HL-60 (cell line): ENCODE measurements at regions not wholly inside any gene's neighbourhood (a gene's known extent, or its start where the extent isn't known, plus 50 kb on each side); places are given as distances from the start of the nearest gene placed in this dataset.

ENCODE experiments used
- DNase-seq, 2 experiments: peaks; one replicate each; pipeline ENCODE4 v3.0.0-alpha.2; 2010 to 2020; ENCODE audit warnings: low read depth in 1 of 2, low spot score in 1 of 2
- H3K27ac ChIP-seq: fragments of 250-450 bp; sonication (Bioruptor Pico); replicated peaks from 2 replicates; pipeline ENCODE4 v1.5.1; 2020; ENCODE audit warnings: mild to moderate bottlenecking, moderate library complexity
- H3K27me3 ChIP-seq: fragments of 250-450 bp; sonication (Bioruptor Pico); 2 replicates; pipeline ENCODE4 v1.5.1; 2021; ENCODE audit warnings: mild to moderate bottlenecking, moderate library complexity; ENCODE audit not compliant: insufficient read depth, poor library complexity, severe bottlenecking
- H3K4me3 ChIP-seq: replicated peaks from 2 replicates; pipeline ENCODE4 v1.5.1; 2011; ENCODE audit warnings: mild to moderate bottlenecking, control low read depth, low read length; ENCODE audit not compliant: insufficient read depth
- CTCF ChIP-seq: IDR thresholded peaks from one replicate; pipeline ENCODE4 v1.5.1; 2011; ENCODE audit warnings: low read length, control low read depth, inconsistent platforms; ENCODE audit not compliant: insufficient read depth
- GABPA ChIP-seq: IDR thresholded peaks from 2 replicates; pipeline ENCODE4 v1.6.1; 2012; ENCODE audit warnings: low read depth
- POLR2AphosphoS5 ChIP-seq: IDR thresholded peaks from 2 replicates; pipeline ENCODE4 v1.6.1; 2012; ENCODE audit warnings: low read depth
- REST ChIP-seq: IDR thresholded peaks from 2 replicates; pipeline ENCODE4 v1.6.1; 2012; ENCODE audit warnings: low read depth; ENCODE audit not compliant: insufficient replicate concordance
- SPI1 ChIP-seq: IDR thresholded peaks from 2 replicates; pipeline ENCODE4 v1.6.1; 2012; ENCODE audit warnings: low read depth, mild to moderate bottlenecking, borderline replicate concordance

GRCh38 chr7:67478066-67478465, 481.4 kb downstream of the TYW1 start:
- no peak for DNase-seq
- Histone ChIP-seq H3K27ac (no peak overlapping the region), H3K27me3 (no peaks in the 10 kb centered on the region), H3K4me3 (no peak overlapping the region)
- TF ChIP-seq CTCF, result no peak
- TF ChIP-seq SPI1, result no peak
- no peak for TF ChIP-seq POLR2AphosphoS5
- no peak for TF ChIP-seq GABPA
- TF ChIP-seq REST, result no peak

- Histone ChIP-seq H3K4me3 (no peak overlapping the region), H3K27ac (no peak overlapping the region), H3K27me3 (no peaks in the 10 kb centered on the region)
- DNase-seq, result peak; percentile 23 to 52
- TF ChIP-seq POLR2AphosphoS5 (no peak), CTCF (peak; percentile 52)
Observed at GRCh38 chr7:67484244-67484751, 487.7 kb downstream of the TYW1 start.

- Histone ChIP-seq H3K4me3 (no peak overlapping the region), H3K27me3 (no peaks in the 10 kb centered on the region), H3K27ac (no peak overlapping the region)
- TF ChIP-seq POLR2AphosphoS5 (no peak), SPI1 (no peak), CTCF (no peak), GABPA (no peak), REST (no peak)
- no peak for DNase-seq
Observed at GRCh38 chr7:67486401-67486800, 489.8 kb downstream of the TYW1 start.

- DNase-seq, result no peak
- TF ChIP-seq REST (no peak), CTCF (no peak), SPI1 (no peak), POLR2AphosphoS5 (no peak), GABPA (no peak)
Observed at GRCh38 chr7:67487316-67487715, 490.7 kb downstream of the TYW1 start.

More at GRCh38 chr7:67487316-67487715, 490.7 kb downstream of the TYW1 start:
- no peak overlapping the region for H3K4me3 ChIP-seq
- no peaks in the 10 kb centered on the region for H3K27me3 ChIP-seq
- H3K27ac ChIP-seq, result no peak overlapping the region
